SK-MEL-5 (cell line): ENCODE measurements at regions not wholly inside any gene's neighbourhood (a gene's known extent, or its start where the extent isn't known, plus 50 kb on each side); places are given as distances from the start of the nearest gene placed in this dataset.

Experiments used
- DNase-seq: peaks from one replicate; pipeline ENCODE4 v3.0.0-alpha.2; 2016; ENCODE audit warnings: low read depth, low spot score
- in situ Hi-C: cut with HindIII; loops from 2 replicates; pipeline ENCODE4 v1.10.0; 2016; ENCODE audit warnings: low sequenced_read_pairs, high pct_unique_total_duplicates, low pct_unique_long_range_greater_than_20kb

DNA sequence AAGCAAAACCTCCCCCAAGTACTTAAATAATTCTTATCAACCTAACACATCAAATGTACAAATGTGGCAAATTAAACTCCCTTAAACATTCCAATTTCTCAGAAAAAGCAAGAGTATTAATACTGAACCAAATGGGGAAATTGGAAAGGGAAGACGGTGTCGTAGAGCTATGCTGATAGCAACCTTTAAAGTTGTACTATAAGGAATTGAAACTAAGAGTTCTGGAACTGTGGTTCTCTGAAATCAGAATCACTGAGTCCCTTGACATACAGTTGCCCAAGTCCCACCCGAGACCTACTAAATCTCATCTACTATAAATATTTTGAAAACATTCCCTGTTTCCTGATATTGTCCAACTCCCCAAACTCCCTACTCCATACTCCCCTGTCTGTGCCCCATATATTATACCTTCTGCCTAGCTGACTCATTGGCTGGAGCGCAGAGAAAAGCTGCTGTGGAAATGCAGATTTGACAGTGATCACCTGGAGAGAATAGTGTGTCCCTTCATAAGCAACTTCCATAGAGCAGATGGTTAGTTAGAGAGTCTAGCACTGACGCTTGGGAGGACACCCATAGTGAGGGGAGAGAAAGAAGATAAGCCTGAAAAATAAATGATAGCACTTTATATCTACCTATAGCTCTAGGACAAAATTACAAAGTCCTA is 51.4 kb upstream of the ITM2B start:
- no peak for DNase-seq
- in situ Hi-C loops = no loop called here

DNA sequence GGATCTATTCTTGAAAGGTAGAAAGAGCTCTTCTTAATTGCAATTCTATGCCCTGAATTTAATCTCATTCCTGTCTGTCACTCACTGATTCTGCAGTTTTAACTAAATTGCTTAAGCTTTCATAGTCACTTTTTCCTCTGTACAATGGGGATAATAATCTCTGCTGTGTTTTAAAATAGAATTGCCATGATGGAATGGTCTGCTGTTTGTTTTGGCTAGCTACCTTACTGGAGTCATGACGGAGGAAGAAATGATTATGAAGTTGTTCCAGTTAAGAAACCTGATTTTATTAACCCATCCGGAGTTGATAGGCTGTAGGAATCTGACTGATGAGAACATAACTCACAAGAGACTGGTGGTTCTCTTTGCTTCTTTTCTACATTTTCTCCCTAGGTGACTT is 54.9 kb upstream of the ITM2B start:
- no peak for DNase-seq
- in situ Hi-C loops = no loop called here

DNA sequence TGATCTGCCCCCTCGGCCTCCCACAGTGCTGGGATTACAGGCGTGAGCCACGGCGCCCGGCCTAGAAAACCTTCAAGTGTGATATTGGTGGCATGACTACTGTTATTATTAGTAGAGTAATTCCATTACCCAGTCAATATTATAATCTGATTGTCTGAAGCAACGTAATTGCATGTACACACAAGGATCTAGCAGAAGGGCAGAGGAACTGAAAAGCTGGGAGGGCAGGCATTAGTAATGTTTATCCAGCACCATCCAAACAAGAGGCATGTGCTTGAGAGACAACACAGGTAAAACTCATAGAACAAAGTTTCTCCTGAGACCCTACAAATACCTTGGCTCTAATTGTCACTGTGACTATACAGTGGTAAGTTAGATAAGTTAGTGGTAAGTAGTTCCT is 56.2 kb upstream of the ITM2B start:
- no peak for DNase-seq
- in situ Hi-C loops = no loop called here

DNA sequence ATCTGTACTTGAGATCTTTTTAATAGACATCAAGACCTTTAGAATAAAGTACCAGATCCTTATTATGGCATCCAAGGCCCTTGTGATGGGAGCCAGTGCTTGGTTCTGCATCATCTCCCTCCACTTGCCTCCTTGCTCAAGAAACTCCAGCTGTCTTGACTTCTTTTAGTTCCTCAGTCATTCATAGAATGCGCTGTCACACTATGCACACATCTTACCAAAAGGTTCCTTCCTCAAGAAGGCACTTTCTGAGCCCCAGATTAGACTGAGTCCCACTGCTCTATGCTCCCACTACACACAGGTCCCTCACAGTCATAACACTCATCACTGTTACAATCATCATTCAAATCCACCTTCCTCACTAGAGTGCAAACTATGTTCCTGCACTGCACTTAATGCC is 57.8 kb upstream of the ITM2B start:
- in situ Hi-C loops = no loop called here
- no peak for DNase-seq

DNA sequence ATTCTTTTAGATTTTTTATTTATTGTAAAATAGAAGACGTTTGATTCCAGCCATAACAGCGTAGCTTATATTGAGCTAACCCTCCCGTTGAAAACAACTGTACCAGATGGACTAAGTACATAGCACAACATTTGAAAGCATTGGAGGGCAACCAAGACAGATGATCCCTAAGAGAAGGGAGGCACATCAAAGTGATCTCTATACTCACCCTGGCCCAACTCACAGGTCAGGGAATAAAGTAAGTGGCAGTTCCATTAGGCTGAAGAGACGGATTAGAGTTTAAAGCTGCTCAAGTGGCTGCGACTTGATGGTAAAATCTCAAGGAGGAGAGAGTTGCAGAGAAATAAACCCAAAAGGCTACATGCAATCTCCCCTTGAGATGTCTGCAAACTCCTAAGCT is 65.1 kb upstream of the ITM2B start:
- no peak for DNase-seq
- in situ Hi-C loops = no loop called here

DNA sequence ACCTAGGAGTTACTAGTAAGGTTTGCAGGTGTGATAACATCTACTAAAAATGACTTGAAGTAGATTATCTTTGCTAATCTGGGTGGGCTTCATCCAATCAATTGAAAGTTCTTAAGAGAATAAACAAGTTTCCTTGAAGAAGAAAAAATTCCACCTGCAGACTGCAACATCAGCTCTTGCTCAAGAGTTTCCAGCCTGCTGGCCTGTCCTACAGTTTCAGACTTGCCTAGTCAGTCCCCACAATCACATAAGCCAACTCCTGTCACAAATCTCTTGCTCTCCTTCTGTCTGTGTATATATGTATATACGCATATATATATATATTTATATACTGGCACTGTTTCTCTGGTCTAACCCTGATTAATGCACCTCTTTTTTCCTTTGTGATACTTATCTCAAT is 67.3 kb upstream of the ITM2B start:
- in situ Hi-C loops = no loop called here
- no peak for DNase-seq

DNA sequence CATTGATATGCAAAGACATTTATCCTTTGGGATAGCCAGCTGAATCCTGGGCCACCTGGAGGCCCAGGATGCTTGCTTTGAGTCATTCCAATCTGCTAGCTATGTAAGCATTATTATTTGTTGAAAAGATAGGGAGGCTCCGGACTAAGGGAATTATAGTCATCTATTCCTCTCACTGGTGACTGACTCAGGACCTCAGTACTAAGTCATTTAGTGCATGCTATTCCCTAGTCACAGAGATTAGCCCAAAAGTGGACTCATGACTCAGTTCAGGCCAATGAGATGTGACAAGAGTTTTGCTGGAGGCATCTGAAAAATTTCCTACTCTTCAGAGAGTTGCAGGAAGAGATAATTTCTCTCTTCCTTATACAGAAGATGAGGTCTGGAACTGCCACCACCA is 67.9 kb upstream of the ITM2B start:
- in situ Hi-C loops = no loop called here
- no peak for DNase-seq

DNA sequence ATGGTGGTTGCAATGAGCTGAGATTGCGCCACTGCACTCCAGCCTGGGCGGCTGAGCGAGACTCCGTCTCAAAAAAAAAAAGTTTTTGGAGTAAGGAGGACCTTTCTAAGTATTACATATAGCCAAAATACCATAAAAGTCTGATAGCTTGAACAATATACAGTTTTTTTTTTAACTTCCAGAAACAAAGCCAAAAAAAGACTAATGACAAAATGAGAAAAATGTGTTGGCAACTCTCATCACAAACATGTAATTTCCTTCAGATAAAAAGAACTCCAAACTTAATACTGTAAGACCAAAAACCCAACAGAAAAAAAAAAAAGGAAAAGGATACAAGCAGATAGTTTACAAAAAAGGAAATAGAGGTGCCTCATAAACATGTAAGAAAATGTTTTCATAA is 68.2 kb upstream of the MED4 start:
- no peak for DNase-seq
- in situ Hi-C loops = no loop called here

DNA sequence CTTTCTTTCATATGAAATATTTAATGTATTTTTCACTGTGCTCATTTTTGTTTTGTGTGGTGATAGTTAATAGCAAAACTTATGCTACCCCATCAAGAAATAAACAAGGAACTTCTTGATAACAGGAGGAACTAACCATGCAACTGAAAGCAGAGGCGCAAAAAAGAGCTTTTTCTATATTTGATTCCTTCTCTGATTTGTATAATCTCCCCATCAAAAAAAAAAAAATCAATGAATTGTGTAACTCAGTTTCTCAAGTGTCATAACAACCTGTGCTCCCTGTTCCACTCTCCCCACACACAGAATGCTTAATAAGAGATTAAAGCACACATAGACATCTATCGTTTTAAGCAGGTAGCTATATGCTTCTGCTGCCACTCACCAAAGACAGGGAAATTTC is 67.3 kb upstream of the MED4 start:
- in situ Hi-C loops = no loop called here
- no peak for DNase-seq

DNA sequence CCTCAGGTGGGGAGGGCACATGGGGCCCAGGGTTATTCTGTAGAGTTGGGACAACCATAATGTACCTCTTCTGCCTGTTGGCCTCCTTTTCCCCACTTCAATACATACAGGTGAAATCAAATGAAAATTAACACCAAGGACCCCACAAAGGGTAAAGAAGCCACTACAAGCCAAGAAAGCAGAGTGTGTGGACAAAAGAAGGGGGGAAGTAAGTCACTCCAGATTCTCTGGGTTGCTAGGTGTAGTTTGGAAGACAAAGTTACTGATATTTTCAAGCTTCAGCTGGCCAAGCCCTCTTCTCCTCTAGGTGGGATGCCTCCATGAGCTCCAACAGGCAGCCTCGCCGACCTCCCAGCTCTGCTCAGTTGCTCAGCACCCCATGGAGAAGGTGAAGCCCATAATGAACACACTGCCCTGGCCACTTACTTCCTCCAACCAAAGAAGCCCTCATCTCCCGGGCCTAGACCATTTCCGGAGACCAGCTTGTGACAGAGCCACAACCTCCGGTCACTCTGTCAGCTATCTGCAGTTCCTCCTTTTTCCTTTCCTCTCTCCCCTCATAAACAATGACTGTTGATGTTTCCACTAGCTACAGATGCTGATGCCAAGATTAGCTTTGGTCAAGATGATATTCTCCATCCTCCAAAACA is 66.8 kb upstream of the MED4 start:
- no peak for DNase-seq
- in situ Hi-C loops = no loop called here

DNA sequence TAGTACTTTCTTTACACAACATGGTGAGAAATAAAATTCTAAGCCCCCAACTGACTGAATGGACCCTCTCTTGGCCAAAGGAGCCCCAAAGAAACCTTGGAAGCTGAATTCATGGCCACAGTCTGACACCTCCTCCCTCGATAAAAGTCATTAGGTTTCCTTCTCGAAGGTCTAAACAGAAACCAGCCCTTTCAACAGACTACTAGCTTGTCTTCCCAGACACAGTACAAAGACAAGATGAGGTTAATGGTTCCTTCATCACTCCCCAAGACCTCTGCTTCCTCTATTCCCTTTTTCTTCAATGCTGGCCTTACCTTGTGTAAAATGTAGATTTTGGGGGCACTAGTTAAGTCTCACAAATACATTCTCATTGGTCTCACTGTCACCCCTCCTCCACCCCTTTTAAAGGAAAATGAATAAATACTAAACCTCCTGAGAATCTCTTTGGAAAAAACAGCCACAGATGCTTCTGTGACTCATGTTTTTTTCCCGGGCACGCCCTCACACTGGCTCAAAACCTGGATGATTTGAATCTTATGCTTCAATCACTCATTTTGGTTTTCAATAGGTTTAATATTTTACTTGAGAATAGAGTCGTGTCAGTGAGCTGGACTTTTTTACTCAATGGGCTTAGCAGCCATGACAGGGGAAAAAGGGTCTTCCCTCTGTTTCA is 65.8 kb upstream of the MED4 start:
- DNase-seq = no peak
- in situ Hi-C loops = no loop called here

DNA sequence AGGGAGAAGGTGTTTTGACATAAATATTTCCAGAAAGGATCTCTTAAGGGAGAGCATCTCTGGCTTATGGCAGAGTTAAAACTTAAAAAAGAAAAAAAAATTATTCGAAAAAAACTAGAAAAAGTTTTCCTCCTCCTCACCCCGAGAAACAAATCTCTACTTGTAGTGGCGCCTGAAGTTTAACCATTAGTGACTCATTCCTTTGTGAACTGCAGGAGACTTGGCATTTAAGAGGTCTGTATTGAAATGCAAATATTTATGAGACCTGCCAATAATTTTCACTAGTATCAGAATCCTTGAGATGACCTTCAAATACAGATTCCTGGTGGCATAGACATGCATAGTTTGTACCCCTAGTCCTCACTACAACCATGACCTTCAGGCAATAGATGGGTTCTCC is 64.9 kb upstream of the MED4 start:
- in situ Hi-C loops = no loop called here
- DNase-seq = no peak

DNA sequence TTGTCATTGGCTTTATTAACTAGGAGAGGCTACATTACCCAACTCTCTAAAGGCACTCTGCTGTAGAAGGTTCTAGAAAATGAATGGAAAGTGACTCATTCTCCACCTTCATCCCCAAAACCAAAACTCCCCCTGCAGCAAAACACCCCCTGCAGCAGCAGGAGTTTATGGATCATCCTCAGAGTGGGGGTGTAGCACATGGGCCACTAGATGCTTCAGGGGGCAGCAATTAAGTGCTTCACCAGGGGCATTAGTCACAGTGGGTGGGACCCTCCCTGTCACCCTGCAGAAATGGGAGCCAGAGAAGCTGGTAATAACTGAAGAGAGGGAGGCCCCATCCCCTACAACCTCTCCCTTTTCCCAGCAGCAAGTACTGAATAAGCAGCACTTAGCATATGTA is 64.5 kb upstream of the MED4 start:
- DNase-seq = no peak
- in situ Hi-C loops = no loop called here

DNA sequence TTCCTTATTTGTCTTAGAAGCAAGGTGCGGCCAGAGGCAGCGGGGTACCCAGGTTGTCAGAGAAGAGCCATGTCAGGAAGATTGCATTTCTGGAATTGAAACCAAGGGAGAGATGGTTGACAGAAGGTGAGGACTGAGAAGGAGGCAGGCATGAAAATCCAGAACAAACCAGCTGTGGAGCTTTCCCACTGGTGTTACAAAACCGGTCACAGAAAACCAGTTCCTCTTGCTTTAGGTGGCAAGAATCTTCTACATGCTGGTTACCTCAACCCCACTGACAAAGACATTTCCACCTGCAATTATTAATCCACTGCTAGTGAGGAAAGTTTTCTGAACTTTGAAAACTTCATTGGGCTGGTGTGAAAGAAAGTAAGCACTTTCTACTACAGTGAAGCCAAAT is 64.0 kb upstream of the MED4 start:
- DNase-seq = no peak
- in situ Hi-C loops = no loop called here

DNA sequence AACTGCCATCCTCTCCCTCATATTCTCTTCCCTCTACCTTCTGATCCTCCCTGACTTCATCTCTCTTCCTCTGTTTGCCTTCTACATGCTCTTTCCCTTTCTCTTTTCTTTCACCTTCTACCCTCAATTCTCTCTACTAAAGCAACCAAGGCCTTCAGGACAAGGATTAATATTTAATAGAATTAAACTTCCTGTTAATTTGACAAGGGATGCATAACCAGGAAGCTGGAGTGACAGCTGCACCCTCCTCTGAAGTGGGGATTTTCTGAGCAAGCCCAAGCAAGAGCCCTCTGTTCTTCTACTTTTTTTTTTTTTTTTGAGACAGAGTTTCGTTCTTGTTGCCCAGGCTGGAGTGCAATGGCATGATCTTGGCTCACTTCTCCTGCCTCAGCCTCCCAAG is 63.4 kb upstream of the MED4 start:
- in situ Hi-C loops = no loop called here
- DNase-seq = no peak

DNA sequence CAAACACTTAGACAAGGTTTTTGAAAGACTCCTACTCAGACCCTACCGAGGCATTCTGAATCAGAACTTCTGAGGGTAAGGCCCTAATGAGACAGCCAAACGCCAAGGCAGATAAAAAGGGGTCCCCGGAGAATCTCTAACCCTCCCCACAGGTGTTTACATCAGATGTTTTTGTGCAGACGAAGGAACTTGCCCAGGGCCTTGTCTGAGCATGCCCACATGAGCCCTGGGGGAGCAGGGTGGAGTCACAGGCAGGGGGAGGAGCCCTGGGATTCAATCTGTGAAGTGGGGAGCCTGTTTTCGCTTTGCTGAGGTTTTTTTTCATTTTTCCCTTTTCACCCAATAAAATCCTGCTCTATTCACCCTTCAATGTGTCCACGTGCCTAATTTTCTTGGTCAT is 61.6 kb upstream of the MED4 start:
- in situ Hi-C loops = no loop called here
- no peak for DNase-seq

DNA sequence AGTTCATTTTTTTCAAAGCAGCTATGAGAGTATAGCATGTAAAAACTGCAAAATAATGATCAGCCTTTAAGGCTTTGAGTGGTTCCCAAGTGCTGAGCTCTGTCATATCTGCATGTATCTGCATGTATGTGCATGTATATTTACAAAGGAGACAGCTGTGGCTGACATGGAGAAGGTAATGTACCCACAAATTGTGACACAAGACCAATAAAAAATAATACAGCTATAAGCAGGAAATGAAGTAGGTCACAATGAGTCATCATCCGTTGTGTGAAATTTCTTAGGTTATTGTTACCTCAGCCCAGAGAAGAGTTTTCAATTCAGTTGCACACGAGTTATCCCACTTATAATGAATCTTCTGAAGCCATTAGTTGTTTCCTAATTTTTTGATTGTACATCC is 60.9 kb upstream of the MED4 start:
- DNase-seq = peak; percentile 11
- in situ Hi-C loops = no loop called here

DNA sequence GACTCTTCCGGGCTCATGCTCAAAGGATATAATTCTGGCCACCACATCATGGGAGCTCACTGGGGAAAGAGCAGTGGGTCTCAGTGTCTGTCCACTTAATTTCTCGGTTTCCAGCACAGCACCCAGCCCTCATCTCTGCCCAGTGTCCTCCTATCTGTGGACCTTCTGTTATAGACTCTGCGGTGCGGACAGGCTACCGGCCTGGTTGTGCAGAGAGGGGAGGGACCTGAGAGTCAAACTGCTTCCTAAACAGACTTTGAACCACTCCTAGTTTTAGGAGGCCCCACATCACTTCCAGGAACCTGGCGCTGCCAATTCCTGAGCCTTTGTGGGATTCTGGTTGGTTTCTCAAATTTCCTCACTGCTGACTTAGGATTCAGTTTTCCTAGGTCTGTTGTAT is 59.8 kb upstream of the MED4 start:
- in situ Hi-C loops = no loop called here
- DNase-seq = no peak

DNA sequence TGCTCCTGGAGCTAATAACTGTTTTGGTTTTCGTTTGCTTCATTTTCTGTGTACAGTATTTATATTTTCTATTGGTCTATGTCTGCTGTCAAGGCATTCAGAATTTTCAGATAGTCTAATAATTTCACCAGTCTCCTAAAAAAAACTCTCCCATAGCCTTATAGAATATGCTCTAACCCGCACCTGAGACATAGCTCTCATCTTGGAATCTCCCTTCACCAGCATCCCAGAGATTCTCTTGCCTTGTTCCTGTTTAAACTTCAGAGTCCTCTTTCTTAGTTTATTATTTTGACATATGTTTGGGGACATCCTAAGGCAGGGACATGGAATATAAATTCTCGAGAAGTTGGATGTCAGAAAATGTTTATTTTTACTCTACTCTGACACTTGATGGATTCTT is 58.3 kb upstream of the MED4 start:
- no peak for DNase-seq
- in situ Hi-C loops = no loop called here
